Tibial artery (tissue), 4 donors: ENCODE measurements at regions not wholly inside any gene's neighbourhood (a gene's known extent, or its start where the extent isn't known, plus 50 kb on each side); places are given as distances from the start of the nearest gene placed in this dataset.
"Not testable (repeated sequence)": the region's sequence is repeated elsewhere in the genome, so short reads cannot be mapped to it uniquely, and the experiment has no call there.

Experiments
- DNase-seq, 2 donors: peaks; one replicate each; pipeline ENCODE4 v3.0.0-alpha.2; 2019
- H3K27ac ChIP-seq, 2 donors: fragments of 200-600 bp; sonication (generic) in 1 of 2; 1 replicate in 1 of 2; 2 replicates in 1 of 2; pipeline ENCODE4 v1.5.1; 2018 to 2019; ENCODE audit warnings: mild to moderate bottlenecking in 1 of 2
- H3K27me3 ChIP-seq, 2 donors: fragments of 200-600 bp; sonication (generic) in 1 of 2; one replicate each; pipeline versions ENCODE4 v1.5.1 to v1.6.0; 2016 to 2019
- H3K36me3 ChIP-seq, 3 donors: fragments of 200-600 bp; sonication (generic) in 2 of 3; one replicate each; pipeline ENCODE4 v1.5.1; 2016 to 2019; ENCODE audit warnings: mild to moderate bottlenecking in 2 of 3
- H3K4me1 ChIP-seq, 4 donors: fragments of 200-600 bp; sonication (generic) in 2 of 4; 1 replicate in 3 of 4; 2 replicates in 1 of 4; pipeline ENCODE4 v1.5.1; 2016 to 2019
- H3K4me3 ChIP-seq, 2 donors: fragments of 200-600 bp; sonication (generic) in 1 of 2; 1 replicate in 1 of 2; 2 replicates in 1 of 2; pipeline ENCODE4 v1.5.1; 2018 to 2019; ENCODE audit warnings: mild to moderate bottlenecking in 2 of 2
- H3K9me3 ChIP-seq, 3 donors: fragments of 200-600 bp; sonication (generic) in 1 of 3; one replicate each; pipeline ENCODE4 v1.5.1; 2016 to 2019
- CTCF ChIP-seq, 2 experiments: fragments of 200-600 bp in 1 of 2; fragments of 450-650 bp in 1 of 2; IDR thresholded peaks; one replicate each; pipeline ENCODE4 v1.5.1; 2017 to 2019; ENCODE audit warnings: antibody characterized with exemption in 2 of 2, mild to moderate bottlenecking in 1 of 2, moderate library complexity in 1 of 2
- intact Hi-C: fragments of 100-400 bp; cut with DNase I; formaldehyde crosslinking; loops from one replicate; pipeline ENCODE4 v1.15.0; 2023; ENCODE audit warnings: low total_unique reads

GRCh38 chr5:17061973-17062470, 125.9 kb upstream of the MYO10 start:
- intact Hi-C loops = no loop called here
- Histone ChIP-seq H3K27ac (no peak overlapping the region), H3K4me3 (no peak overlapping the region), H3K4me1 (peaks cover 0 to 14% (median 5%) of the 10 kb centered on the region in 4 donors), H3K9me3 (no peaks in the 10 kb centered on the region), H3K36me3 (no peaks in the 10 kb centered on the region), H3K27me3 (no peaks in the 10 kb centered on the region)
- DNase-seq = no peak
- TF ChIP-seq CTCF (IDR thresholded peaks at IDR 0.05) = no peak

GRCh38 chr5:17062741-17063140, 126.7 kb upstream of the MYO10 start:
- H3K4me3 ChIP-seq, H3K9me3 ChIP-seq, H3K27ac ChIP-seq, H3K36me3 ChIP-seq, H3K27me3 ChIP-seq, intact Hi-C loops, DNase-seq, H3K4me1 ChIP-seq: not testable (repeated sequence)

- intact Hi-C loops = no loop called here
Measured at GRCh38 chr5:17064241-17064640, 128.2 kb upstream of the MYO10 start.

GRCh38 chr5:17065458-17065857, 129.4 kb upstream of the MYO10 start:
- Histone ChIP-seq H3K27ac (no peak overlapping the region), H3K4me1 (peaks cover 0 to 4% (median 0%) of the 10 kb centered on the region in 4 donors), H3K27me3 (no peaks in the 10 kb centered on the region), H3K4me3 (no peak overlapping the region), H3K9me3 (no peaks in the 10 kb centered on the region), H3K36me3 (no peaks in the 10 kb centered on the region)
- intact Hi-C loops = no loop called here
- no peak for TF ChIP-seq CTCF (IDR thresholded peaks at IDR 0.05)
- DNase-seq = no peak

More at GRCh38 chr5:17064241-17064640, 128.2 kb upstream of the MYO10 start:
- DNase-seq = no peak
- no peak overlapping the region for H3K4me3 ChIP-seq
- H3K4me1 ChIP-seq = peaks cover 0 to 4% (median 0%) of the 10 kb centered on the region in 4 donors
- no peaks in the 10 kb centered on the region for H3K27me3 ChIP-seq
- H3K27ac ChIP-seq = no peak overlapping the region
- TF ChIP-seq CTCF (IDR thresholded peaks at IDR 0.05) = no peak
- no peaks in the 10 kb centered on the region for H3K36me3 ChIP-seq
- H3K9me3 ChIP-seq = no peaks in the 10 kb centered on the region

GRCh38 chr5:17066026-17066425, 129.9 kb upstream of the MYO10 start:
- H3K27ac ChIP-seq, H3K36me3 ChIP-seq, H3K9me3 ChIP-seq, H3K4me3 ChIP-seq, DNase-seq, H3K27me3 ChIP-seq, intact Hi-C loops, H3K4me1 ChIP-seq: not testable (repeated sequence)

- TF ChIP-seq CTCF (IDR thresholded peaks at IDR 0.05) = no peak
- Histone ChIP-seq H3K36me3 (no peaks in the 10 kb centered on the region), H3K27me3 (no peaks in the 10 kb centered on the region), H3K4me1 (peaks cover 0 to 4% (median 0%) of the 10 kb centered on the region in 4 donors), H3K9me3 (no peaks in the 10 kb centered on the region), H3K4me3 (no peak overlapping the region), H3K27ac (no peak overlapping the region)
- no peak for DNase-seq
- intact Hi-C loops = no loop called here
Measured at GRCh38 chr5:17067657-17068392, 131.7 kb upstream of the MYO10 start.
